Liver (tissue), 3 donors: ENCODE measurements at regions not wholly inside any gene's neighbourhood (a gene's known extent, or its start where the extent isn't known, plus 50 kb on each side); places are given as distances from the start of the nearest gene placed in this dataset.

Source experiments
- ATF3 ChIP-seq: IDR thresholded peaks from 2 replicates; pipeline ENCODE4 v1.6.1; 2016; ENCODE audit warnings: antibody characterized with exemption
- CTCF ChIP-seq: fragments of 150-350 bp; IDR thresholded peaks from 2 replicates; pipeline ENCODE4 v1.5.1; 2017; ENCODE audit warnings: improper control_type of control experiment, low read depth, low read length; ENCODE audit not compliant: missing input control
- FOXA1 ChIP-seq: IDR thresholded peaks from 2 replicates; pipeline ENCODE4 v1.6.1; 2016; ENCODE audit warnings: antibody characterized with exemption
- FOXA2 ChIP-seq: IDR thresholded peaks from 2 replicates; pipeline ENCODE4 v1.6.1; 2016; ENCODE audit warnings: antibody characterized with exemption
- HNF4A ChIP-seq, 2 donors: conservative IDR thresholded peaks; 2 replicates each; pipeline ENCODE4 v1.6.1; 2016; ENCODE audit warnings: antibody characterized with exemption in 2 of 2, mild to moderate bottlenecking in 2 of 2
- HNF4G ChIP-seq: IDR thresholded peaks from 2 replicates; pipeline ENCODE4 v1.6.1; 2016; ENCODE audit warnings: antibody characterized with exemption
- JUND ChIP-seq, 2 donors: IDR thresholded peaks; 2 replicates each; pipeline ENCODE4 v1.6.1; 2016; ENCODE audit warnings: antibody characterized with exemption in 2 of 2
- MAX ChIP-seq: IDR thresholded peaks from 2 replicates; pipeline ENCODE4 v1.6.1; 2016; ENCODE audit warnings: antibody characterized with exemption
- RAD21 ChIP-seq, 2 donors: IDR thresholded peaks; 2 replicates each; pipeline ENCODE4 v1.6.1; 2016; ENCODE audit warnings: antibody characterized with exemption in 2 of 2, mild to moderate bottlenecking in 2 of 2
- REST ChIP-seq: IDR thresholded peaks from 2 replicates; pipeline ENCODE4 v1.6.1; 2016; ENCODE audit warnings: antibody characterized with exemption, mild to moderate bottlenecking
- SP1 ChIP-seq: IDR thresholded peaks from 2 replicates; pipeline ENCODE4 v1.6.1; 2018; ENCODE audit warnings: antibody characterized with exemption, mild to moderate bottlenecking
- TAF1 ChIP-seq: conservative IDR thresholded peaks from 2 replicates; pipeline ENCODE4 v1.6.1; 2016; ENCODE audit warnings: antibody characterized with exemption, mild to moderate bottlenecking
- YY1 ChIP-seq: IDR thresholded peaks from 2 replicates; pipeline ENCODE4 v1.6.1; 2016; ENCODE audit warnings: antibody characterized with exemption, mild to moderate bottlenecking
- ZBTB33 ChIP-seq: IDR thresholded peaks from 2 replicates; pipeline ENCODE4 v1.6.1; 2016; ENCODE audit warnings: antibody characterized with exemption
- donor health status: healthy.
- donor health status: healthy.

GRCh38 chr4:19285146-19285545 lies 966.6 kb upstream of the SLIT2 start:
- no peak for TF ChIP-seq SP1
- TF ChIP-seq FOXA2, result no peak
- no peak for TF ChIP-seq RAD21 (IDR thresholded peaks at IDR 0.05)
- no peak for TF ChIP-seq CTCF
- TF ChIP-seq ZBTB33, result no peak
- TF ChIP-seq ATF3, result no peak
- TF ChIP-seq MAX, result no peak
- no peak for TF ChIP-seq JUND (IDR thresholded peaks at IDR 0.05)
- TF ChIP-seq REST, result no peak
- TF ChIP-seq TAF1, result no peak
- no peak for TF ChIP-seq FOXA1
- TF ChIP-seq YY1, result no peak
- TF ChIP-seq HNF4A (conservative IDR thresholded peaks at IDR 0.05), result no peak
- no peak for TF ChIP-seq HNF4G
